H7 (cell line): ENCODE measurements at regions not wholly inside any gene's neighbourhood (a gene's known extent, or its start where the extent isn't known, plus 50 kb on each side); places are given as distances from the start of the nearest gene placed in this dataset.

Experiments
- DNase-seq: peaks from one replicate; pipeline ENCODE4 v3.0.0; 2012
- H3K27me3 ChIP-seq: 2 replicates; pipeline ENCODE4 v1.6.0; 2011; ENCODE audit warnings: mild to moderate bottlenecking, low read length; ENCODE audit not compliant: control insufficient read depth, insufficient read depth
- H3K36me3 ChIP-seq: replicated peaks from 2 replicates; pipeline ENCODE4 v1.5.1; 2011; ENCODE audit warnings: low read length; ENCODE audit not compliant: control insufficient read depth, insufficient read depth
- H3K4me3 ChIP-seq: 2 replicates; pipeline ENCODE4 v1.5.1; 2011; ENCODE audit warnings: low read depth, mild to moderate bottlenecking, control low read depth, low read length, moderate library complexity; ENCODE audit not compliant: insufficient read depth

- H3K36me3 ChIP-seq, result no peaks in the 10 kb centered on the region
- H3K27me3 ChIP-seq, result no peaks in the 10 kb centered on the region
- DNase-seq, result no peak
- H3K4me3 ChIP-seq, result no peak overlapping the region
Measured at GRCh38 chr4:57243076-57243475, 132.9 kb upstream of the IGFBP7 start.

- H3K4me3 ChIP-seq, result no peak overlapping the region
- no peaks in the 10 kb centered on the region for H3K27me3 ChIP-seq
- DNase-seq, result no peak
- H3K36me3 ChIP-seq, result no peaks in the 10 kb centered on the region
Measured at GRCh38 chr4:57234252-57234775, 124.1 kb upstream of the IGFBP7 start.

GRCh38 chr4:57233386-57233785 is 123.2 kb upstream of the IGFBP7 start:
- Histone ChIP-seq H3K36me3 (no peaks in the 10 kb centered on the region), H3K4me3 (no peak overlapping the region), H3K27me3 (no peaks in the 10 kb centered on the region)
- no peak for DNase-seq

- DNase-seq, result no peak
- no peak overlapping the region for H3K4me3 ChIP-seq
- H3K36me3 ChIP-seq, result no peaks in the 10 kb centered on the region
- no peaks in the 10 kb centered on the region for H3K27me3 ChIP-seq
Measured at GRCh38 chr4:57231781-57232180, 121.6 kb upstream of the IGFBP7 start.

GRCh38 chr4:57220734-57221133 is 110.5 kb upstream of the IGFBP7 start:
- Histone ChIP-seq H3K4me3 (no peak overlapping the region), H3K36me3 (no peaks in the 10 kb centered on the region), H3K27me3 (no peaks in the 10 kb centered on the region)
- no peak for DNase-seq

- Histone ChIP-seq H3K4me3 (no peak overlapping the region), H3K36me3 (no peaks in the 10 kb centered on the region), H3K27me3 (no peaks in the 10 kb centered on the region)
- DNase-seq, result no peak
Measured at GRCh38 chr4:57220172-57220571, 110.0 kb upstream of the IGFBP7 start.

- no peak overlapping the region for H3K4me3 ChIP-seq
- DNase-seq, result no peak
- H3K36me3 ChIP-seq, result no peaks in the 10 kb centered on the region
- no peaks in the 10 kb centered on the region for H3K27me3 ChIP-seq
Measured at GRCh38 chr4:57219431-57219830, 109.2 kb upstream of the IGFBP7 start.

GRCh38 chr4:57214654-57215411 is 104.6 kb upstream of the IGFBP7 start:
- Histone ChIP-seq H3K36me3 (no peaks in the 10 kb centered on the region), H3K27me3 (no peaks in the 10 kb centered on the region), H3K4me3 (no peak overlapping the region)
- DNase-seq, result no peak

GRCh38 chr4:57211131-57211530 is 100.9 kb upstream of the IGFBP7 start:
- no peaks in the 10 kb centered on the region for H3K27me3 ChIP-seq
- no peak for DNase-seq
- H3K4me3 ChIP-seq, result no peak overlapping the region
- no peaks in the 10 kb centered on the region for H3K36me3 ChIP-seq

GRCh38 chr4:57206172-57206571 is 96.0 kb upstream of the IGFBP7 start:
- no peak for DNase-seq
- Histone ChIP-seq H3K27me3 (no peaks in the 10 kb centered on the region), H3K36me3 (no peaks in the 10 kb centered on the region), H3K4me3 (no peak overlapping the region)

- Histone ChIP-seq H3K36me3 (no peaks in the 10 kb centered on the region), H3K4me3 (no peak overlapping the region), H3K27me3 (no peaks in the 10 kb centered on the region)
- DNase-seq, result no peak
Measured at GRCh38 chr4:57205580-57205979, 95.4 kb upstream of the IGFBP7 start.

GRCh38 chr4:57200799-57201327 is 90.7 kb upstream of the IGFBP7 start:
- H3K27me3 ChIP-seq, result no peaks in the 10 kb centered on the region; the same call in 1 of the 2 replicates
- H3K4me3 ChIP-seq, result no peak overlapping the region
- DNase-seq, result no peak
- no peaks in the 10 kb centered on the region for H3K36me3 ChIP-seq

GRCh38 chr4:57199267-57199666 is 89.1 kb upstream of the IGFBP7 start:
- Histone ChIP-seq H3K27me3 (no peaks in the 10 kb centered on the region; the same call in 1 of the 2 replicates), H3K4me3 (no peak overlapping the region), H3K36me3 (no peaks in the 10 kb centered on the region)
- no peak for DNase-seq

GRCh38 chr4:57195622-57196021 is 85.4 kb upstream of the IGFBP7 start:
- DNase-seq, result peak; percentile 37
- Histone ChIP-seq H3K4me3 (no peak overlapping the region), H3K36me3 (no peaks in the 10 kb centered on the region)

GRCh38 chr4:57194068-57194611 is 84.0 kb upstream of the IGFBP7 start:
- peaks cover 10% of the 10 kb centered on the region; the same call in 1 of the 2 replicates for H3K27me3 ChIP-seq
- H3K4me3 ChIP-seq, result no peak overlapping the region
- H3K36me3 ChIP-seq, result no peaks in the 10 kb centered on the region
- peak; percentile 73 for DNase-seq

More at GRCh38 chr4:57195622-57196021, 85.4 kb upstream of the IGFBP7 start:
- H3K27me3 ChIP-seq, result peaks cover 10% of the 10 kb centered on the region; the same call in 1 of the 2 replicates
